Activated CD4-positive, alpha-beta T cell treated with anti-CD3 and anti-CD28 coated beads, Interleukin-2, amount 10 ng/mL, durations not matched to agents 7 days and 5 days (primary cell): ENCODE measurements at regions not wholly inside any gene's neighbourhood (a gene's known extent, or its start where the extent isn't known, plus 50 kb on each side); places are given as distances from the start of the nearest gene placed in this dataset.
"Not testable (repeated sequence)": the region's sequence is repeated elsewhere in the genome, so short reads cannot be mapped to it uniquely, and the experiment has no call there.

ENCODE experiments used
- CTCF ChIA-PET: fragments of 350-600 bp; sonication (Branson Sonifier 250); formaldehyde crosslinking; loops from one replicate; lab custom pipeline; 2021; ENCODE audit warnings: antibody characterized with exemption; lab: Charles Lee
- POLR2A ChIA-PET: fragments of 350-600 bp; sonication (Branson Sonifier 250); formaldehyde crosslinking; loops from one replicate; lab custom pipeline; 2021; ENCODE audit warnings: antibody characterized with exemption; lab: Charles Lee
- DNase-seq: peaks from one replicate; pipeline ENCODE4 v3.0.0-alpha.2; 2020
- H3K27ac Mint-ChIP-seq: one replicate; pipeline ENCODE4 v1.8.0; 2021; ENCODE audit warnings: mild to moderate bottlenecking, moderate library complexity, mixed read lengths
- H3K27me3 Mint-ChIP-seq: one replicate; pipeline ENCODE4 v1.8.0; 2021; ENCODE audit warnings: mixed read lengths
- H3K36me3 Mint-ChIP-seq: one replicate; pipeline ENCODE4 v1.8.0; 2021; ENCODE audit warnings: low read depth, mixed read lengths
- H3K4me1 Mint-ChIP-seq: one replicate; pipeline ENCODE4 v1.8.0; 2021; ENCODE audit warnings: mixed read lengths
- H3K4me3 Mint-ChIP-seq: one replicate; pipeline ENCODE4 v1.8.0; 2021; ENCODE audit warnings: mild to moderate bottlenecking, moderate library complexity, mixed read lengths
- H3K9me3 Mint-ChIP-seq: one replicate; pipeline ENCODE4 v1.8.0; 2021; ENCODE audit warnings: mixed read lengths

DNA sequence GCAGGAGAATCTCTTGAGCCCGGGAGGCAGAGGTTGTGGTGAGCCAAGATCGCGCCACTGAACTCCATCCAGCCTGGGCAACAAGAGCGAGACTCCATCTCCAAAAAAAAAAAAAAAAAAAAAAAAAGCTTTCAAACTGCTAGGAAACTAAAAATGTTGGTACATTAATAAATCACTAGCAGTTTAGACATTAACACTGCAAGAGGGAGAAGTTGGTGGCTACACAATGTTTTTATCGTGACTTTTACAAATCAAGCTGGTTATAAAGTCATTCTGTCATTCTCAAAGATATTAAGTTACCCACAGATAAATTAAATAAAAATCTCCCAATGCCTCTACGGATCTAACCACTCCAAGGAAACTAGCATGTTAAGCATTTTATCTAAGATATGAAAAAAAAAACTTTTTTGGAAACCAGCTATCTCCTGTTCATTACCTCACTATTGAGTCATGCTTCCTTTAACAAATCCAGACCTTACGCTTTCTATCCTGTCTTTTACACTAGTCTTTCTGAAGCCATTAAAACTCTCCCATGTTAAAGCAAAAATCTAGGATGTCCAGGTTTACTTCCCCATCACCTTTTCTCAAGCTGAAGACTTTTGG lies 85.9 kb upstream of the SMURF2 start:
- no peaks in the 10 kb centered on the region for H3K4me1 Mint-ChIP-seq
- ChIA-PET POLR2A (no interaction called here), CTCF (interaction anchor here (0.6 kb wide), 3 partner anchors 428 to 884 kb away, joined by 3 to 6 read pairs (median 4); no protein-coding TSS in a partner anchor)
- no peaks in the 10 kb centered on the region for H3K9me3 Mint-ChIP-seq
- H3K27me3 Mint-ChIP-seq = no peaks in the 10 kb centered on the region
- H3K4me3 Mint-ChIP-seq = no peak overlapping the region
- DNase-seq = no peak
- H3K36me3 Mint-ChIP-seq = peaks cover 22% of the 10 kb centered on the region
- no peak overlapping the region for H3K27ac Mint-ChIP-seq

DNA sequence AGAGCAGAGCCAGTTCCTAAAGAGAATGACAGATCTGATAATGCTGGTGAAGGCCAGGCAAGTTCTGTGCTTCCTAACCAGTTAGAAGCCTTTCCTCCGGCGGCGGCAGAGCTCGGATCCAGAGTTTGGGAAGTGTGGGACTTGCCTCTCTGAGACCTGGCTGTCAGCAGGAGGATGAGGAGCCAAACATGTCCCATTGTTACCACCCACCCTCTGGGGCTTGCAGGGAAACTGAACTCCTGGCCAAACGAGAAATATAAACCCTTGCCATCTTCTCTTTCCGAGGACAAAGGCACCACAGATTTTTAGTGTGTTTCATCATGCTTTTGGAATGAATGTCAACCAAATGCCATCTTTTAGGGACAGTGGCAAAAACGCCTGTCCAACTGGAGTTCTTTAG lies 80.2 kb upstream of the SMURF2 start:
- Mint-ChIP-seq H3K36me3 (no peaks in the 10 kb centered on the region), H3K9me3 (no peaks in the 10 kb centered on the region), H3K27me3 (no peaks in the 10 kb centered on the region), H3K27ac (no peak overlapping the region), H3K4me3 (no peak overlapping the region), H3K4me1 (no peaks in the 10 kb centered on the region)
- ChIA-PET POLR2A (no interaction called here), CTCF (interaction anchor here (0.7 kb wide), 1 partner anchor 16 kb away, joined by 3 read pairs; no protein-coding TSS in a partner anchor)
- DNase-seq = no peak

DNA sequence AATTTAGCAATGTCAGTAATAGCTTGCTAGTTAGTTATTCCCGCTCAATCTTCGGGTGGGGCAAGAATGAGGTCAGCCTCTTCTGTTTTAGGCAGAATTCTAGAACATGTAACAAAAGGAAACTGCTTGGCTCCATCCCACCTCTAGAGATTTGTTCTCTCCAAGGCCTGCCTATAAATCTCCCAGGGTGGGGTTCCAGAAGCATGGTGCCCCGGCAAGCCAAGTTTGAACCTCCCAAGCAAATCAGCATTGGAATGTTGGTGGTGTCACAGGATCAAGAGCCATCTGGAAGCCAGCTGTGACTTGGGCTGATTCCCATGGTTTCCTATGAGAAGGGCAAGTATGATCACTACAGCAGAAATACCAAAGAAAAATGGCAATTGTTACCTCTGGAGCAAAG lies 79.8 kb upstream of the SMURF2 start:
- H3K36me3 Mint-ChIP-seq, H3K27ac Mint-ChIP-seq, POLR2A ChIA-PET, H3K4me3 Mint-ChIP-seq, DNase-seq, H3K27me3 Mint-ChIP-seq, H3K4me1 Mint-ChIP-seq, H3K9me3 Mint-ChIP-seq: not testable (repeated sequence)
- CTCF ChIA-PET = interaction anchor here (0.5 to 0.7 kb wide), 2 partner anchors 15 to 92 kb away, joined by 3 read pairs; no protein-coding TSS in a partner anchor

DNA sequence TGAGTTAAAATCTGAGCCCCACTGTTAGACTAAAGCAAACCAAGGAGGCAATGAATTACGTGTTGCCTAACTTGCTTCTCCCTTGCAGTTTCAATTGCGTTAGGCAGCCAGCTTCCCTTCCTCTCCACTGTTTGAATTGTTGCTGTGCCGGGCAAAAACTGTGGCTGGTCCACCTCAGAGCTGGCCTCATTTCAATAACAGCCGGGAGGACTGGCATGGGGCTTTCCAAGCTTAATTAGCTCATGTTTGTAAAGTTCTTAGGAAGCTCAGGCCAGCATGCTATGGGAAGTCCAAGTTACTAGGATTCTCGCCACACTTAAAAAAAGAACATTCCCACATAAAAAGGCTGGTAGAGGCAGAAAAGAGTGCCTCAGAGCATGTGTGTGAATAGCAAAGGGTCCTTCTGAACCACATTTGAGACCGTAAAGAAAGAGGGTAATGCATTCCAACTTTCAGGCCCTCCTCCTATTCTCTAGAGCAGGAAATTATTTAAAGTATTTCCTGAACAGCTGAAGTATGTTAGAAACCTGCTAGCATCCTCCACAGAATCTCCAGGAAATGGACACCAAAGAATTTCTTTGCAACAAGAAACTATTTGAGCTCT lies 79.0 kb upstream of the SMURF2 start:
- Mint-ChIP-seq H3K9me3 (no peaks in the 10 kb centered on the region), H3K27ac (no peak overlapping the region), H3K36me3 (no peaks in the 10 kb centered on the region), H3K4me1 (peaks cover 10% of the 10 kb centered on the region), H3K4me3 (no peak overlapping the region), H3K27me3 (no peaks in the 10 kb centered on the region)
- no peak for DNase-seq
- ChIA-PET CTCF (no interaction called here), POLR2A (no interaction called here)

DNA sequence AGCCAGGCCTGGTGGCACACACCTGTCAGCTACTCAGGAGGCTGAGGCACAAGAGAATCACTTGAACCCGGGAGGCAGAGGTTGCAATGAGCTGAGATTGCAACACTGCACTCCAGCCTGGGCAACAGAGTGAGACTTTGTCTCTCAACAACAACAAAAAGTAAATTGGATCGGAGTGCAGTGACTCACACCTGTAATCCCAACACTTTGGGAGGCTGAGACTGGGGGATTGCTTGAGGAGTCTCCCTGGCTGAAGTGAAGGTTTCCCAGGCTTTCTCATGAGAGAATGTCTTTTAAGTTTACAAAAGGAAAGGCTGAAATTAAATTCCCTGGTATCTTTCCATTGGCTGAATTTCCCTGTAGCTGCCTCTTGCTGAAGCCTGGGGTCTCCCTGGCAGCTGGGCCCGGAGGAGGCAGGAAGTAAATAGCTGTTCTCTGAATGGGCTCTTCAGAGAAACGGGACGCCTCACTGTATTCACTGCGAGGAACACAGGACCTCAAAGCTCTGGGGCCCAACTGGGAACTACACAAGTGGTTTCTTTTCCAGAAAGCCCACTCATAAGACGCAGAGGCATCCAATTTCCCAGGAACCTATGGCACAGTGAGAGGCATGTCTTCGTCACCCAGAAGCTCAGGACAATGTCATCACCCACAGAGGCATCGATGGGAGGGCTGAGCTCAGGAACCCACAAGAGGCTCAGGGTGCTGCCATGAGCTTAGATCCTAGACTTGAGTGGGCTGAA lies 77.4 kb upstream of the SMURF2 start:
- peaks cover 19% of the 10 kb centered on the region for H3K4me1 Mint-ChIP-seq
- H3K9me3 Mint-ChIP-seq = no peaks in the 10 kb centered on the region
- ChIA-PET POLR2A (no interaction called here), CTCF (interaction anchor here (0.9 to 1.2 kb wide), 5 partner anchors 8 to 320 kb away, joined by 3 to 4 read pairs (median 3); no protein-coding TSS in a partner anchor)
- no peaks in the 10 kb centered on the region for H3K27me3 Mint-ChIP-seq
- H3K4me3 Mint-ChIP-seq = no peak overlapping the region
- H3K36me3 Mint-ChIP-seq = no peaks in the 10 kb centered on the region
- peak overlapping the region; percentile 19 for H3K27ac Mint-ChIP-seq
- no peak for DNase-seq

DNA sequence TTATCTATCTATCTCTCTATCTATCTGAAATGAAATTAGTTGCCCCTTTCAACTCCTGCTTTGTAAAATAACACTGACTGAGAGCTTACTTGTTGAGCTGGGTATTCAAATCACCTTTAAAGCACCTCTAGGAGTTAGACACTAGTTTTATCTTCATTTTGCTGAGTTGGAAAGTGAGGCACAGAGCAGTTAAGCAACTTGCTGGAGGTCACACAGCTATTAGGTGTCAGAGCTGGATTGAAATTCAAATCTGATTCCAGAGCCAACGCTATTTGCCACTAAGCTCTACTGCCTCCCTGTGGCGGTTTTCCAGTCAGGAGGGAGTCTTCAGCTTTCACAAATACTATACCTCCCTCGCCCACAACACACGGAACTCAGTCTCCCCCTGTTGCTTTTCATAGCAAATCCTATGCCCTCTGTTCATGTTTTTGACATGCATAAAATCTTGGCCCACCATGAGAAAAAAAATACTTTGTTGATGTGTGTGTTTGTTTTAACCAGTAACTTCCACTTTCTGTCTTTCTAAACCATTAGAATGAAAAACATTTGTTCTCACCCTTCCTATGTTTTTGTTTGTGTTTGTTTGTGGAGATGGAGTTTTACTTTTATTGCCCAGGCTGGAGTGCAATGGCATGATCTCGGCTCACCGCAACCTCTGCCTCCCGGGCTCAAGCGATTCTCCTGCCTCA lies 74.8 kb upstream of the SMURF2 start:
- H3K27me3 Mint-ChIP-seq = no peaks in the 10 kb centered on the region
- ChIA-PET POLR2A (no interaction called here), CTCF (interaction anchor here (0.6 to 1.7 kb wide), 6 partner anchors 12 to 323 kb away, joined by 3 to 4 read pairs (median 3); partner anchors contain the start of gene POLG2)
- H3K4me3 Mint-ChIP-seq = no peak overlapping the region
- H3K27ac Mint-ChIP-seq = no peak overlapping the region
- no peaks in the 10 kb centered on the region for H3K9me3 Mint-ChIP-seq
- DNase-seq = peak; percentile 71
- no peaks in the 10 kb centered on the region for H3K36me3 Mint-ChIP-seq
- H3K4me1 Mint-ChIP-seq = peaks cover 19% of the 10 kb centered on the region

DNA sequence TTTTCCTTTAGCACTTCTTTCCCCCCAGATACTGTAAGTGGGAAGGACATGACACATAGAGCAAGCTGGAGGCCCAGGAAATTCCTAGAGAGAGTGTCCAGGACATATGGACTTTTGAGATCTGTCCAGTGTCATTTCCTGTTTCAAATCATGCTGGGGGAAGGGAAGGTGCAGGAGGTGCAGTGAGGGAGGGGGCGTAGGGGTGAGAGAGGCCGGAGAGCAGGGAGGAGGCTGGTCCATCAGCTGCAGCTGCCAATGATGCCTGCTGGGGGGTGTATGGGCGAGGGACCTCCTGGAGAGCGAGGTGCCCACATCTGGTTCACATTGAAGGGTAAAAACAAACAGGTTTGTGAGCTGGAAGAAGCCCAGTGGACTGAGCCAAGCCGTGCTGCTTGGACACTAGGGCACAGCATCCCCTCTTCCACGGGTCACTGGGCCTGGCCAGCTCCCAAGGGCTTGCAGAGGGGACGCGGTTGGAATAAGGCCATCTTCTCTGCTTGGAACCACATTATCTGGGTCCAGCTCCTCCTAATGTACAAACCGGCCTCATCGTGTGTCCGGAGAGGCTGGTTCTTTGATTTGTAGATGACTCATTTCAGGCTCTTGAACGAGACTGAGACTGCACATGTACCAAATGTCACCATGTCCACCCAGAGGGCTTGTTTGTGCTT lies 70.4 kb upstream of the SMURF2 start:
- Mint-ChIP-seq H3K36me3 (no peaks in the 10 kb centered on the region), H3K27me3 (no peaks in the 10 kb centered on the region), H3K4me1 (peaks cover 19% of the 10 kb centered on the region), H3K4me3 (no peak overlapping the region), H3K27ac (no peak overlapping the region), H3K9me3 (no peaks in the 10 kb centered on the region)
- POLR2A ChIA-PET = no interaction called here
- CTCF ChIA-PET = interaction anchor here (1.1 kb wide), 1 partner anchor 19 kb away, joined by 3 read pairs; no protein-coding TSS in a partner anchor
- no peak for DNase-seq

DNA sequence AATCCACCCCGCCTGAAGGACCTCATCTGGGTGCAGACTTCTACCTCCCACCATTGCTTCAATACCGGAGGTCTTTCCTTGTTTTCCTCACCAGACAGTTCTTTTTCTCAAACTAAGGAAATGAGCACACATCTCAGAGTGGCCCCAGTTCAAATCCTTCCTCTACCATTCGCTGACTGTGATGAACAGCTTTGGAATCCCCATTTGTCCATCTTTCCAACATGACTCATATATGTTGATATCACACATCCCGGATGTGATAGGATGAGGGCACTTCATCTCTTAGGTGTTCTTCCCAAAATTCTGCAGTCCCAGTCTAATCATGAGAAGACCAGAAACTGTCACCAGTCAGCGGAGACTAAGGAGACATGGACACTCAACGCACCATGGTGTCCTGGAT lies 67.9 kb upstream of the SMURF2 start:
- H3K27ac Mint-ChIP-seq, CTCF ChIA-PET, H3K4me1 Mint-ChIP-seq, H3K36me3 Mint-ChIP-seq, H3K4me3 Mint-ChIP-seq, H3K9me3 Mint-ChIP-seq, POLR2A ChIA-PET, DNase-seq, H3K27me3 Mint-ChIP-seq: not testable (repeated sequence)

DNA sequence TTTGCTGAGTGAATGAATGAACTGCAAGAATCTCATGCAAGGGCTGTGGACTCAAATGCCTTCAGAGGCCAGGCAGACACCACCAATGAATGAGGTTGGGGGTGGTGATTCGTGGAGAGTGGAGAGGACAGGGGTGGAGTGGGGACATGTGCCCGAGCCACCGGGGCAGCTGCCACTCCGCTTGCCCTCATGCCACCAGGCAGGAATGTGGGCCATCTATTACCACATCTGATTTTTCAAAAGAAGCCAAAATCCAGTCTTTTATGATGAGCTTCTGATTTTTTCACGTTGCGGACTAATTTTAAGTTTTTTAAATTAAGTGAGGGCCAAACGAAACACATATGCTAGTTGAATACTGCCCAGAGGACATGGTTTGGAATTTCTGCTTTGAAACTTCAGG lies 67.1 kb upstream of the SMURF2 start:
- Mint-ChIP-seq H3K27ac (no peak overlapping the region), H3K4me1 (peaks cover 1% of the 10 kb centered on the region), H3K4me3 (no peak overlapping the region), H3K9me3 (no peaks in the 10 kb centered on the region), H3K36me3 (no peaks in the 10 kb centered on the region), H3K27me3 (no peaks in the 10 kb centered on the region)
- no peak for DNase-seq
- ChIA-PET CTCF (interaction anchor here (1.5 kb wide), 1 partner anchor 20 kb away, joined by 4 read pairs; no protein-coding TSS in a partner anchor), POLR2A (no interaction called here)

DNA sequence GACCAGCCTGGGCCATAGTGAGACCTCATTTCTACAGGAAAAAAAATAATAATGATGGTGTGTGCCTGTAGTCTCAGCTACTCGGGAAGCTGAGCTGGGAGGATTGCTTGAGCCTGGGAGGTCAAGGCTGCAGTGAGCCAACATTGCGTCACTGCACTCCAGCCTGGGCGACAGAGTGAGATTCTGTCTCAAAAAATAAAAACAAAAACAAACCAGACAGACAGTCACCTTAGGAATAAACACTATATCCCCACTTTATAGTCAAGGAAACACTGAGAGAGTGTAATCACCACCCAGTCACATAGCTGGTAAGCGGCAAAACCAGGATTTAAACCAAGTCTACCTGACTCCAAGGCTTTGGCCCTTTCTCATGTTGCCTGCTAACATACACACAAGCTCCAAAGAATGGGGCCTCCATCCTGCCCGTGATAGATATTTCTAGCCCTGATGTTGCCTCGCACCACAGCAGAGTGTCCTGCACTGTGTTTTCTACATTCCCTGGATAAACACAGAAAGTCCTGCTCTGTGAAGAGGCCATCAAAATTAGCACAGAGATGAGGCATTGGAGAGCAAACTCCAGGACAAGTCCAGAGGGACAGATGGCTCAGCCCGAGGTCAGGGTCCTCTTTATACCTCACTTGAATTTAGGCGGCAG lies 66.1 kb upstream of the SMURF2 start:
- DNase-seq = no peak
- H3K36me3 Mint-ChIP-seq = no peaks in the 10 kb centered on the region
- ChIA-PET POLR2A (no interaction called here), CTCF (interaction anchor here (1.5 kb wide), 1 partner anchor 19 kb away, joined by 4 read pairs; no protein-coding TSS in a partner anchor)
- peaks cover 1% of the 10 kb centered on the region for H3K4me1 Mint-ChIP-seq
- no peaks in the 10 kb centered on the region for H3K27me3 Mint-ChIP-seq
- no peaks in the 10 kb centered on the region for H3K9me3 Mint-ChIP-seq
- H3K4me3 Mint-ChIP-seq = no peak overlapping the region
- peak overlapping the region; percentile 6 for H3K27ac Mint-ChIP-seq

DNA sequence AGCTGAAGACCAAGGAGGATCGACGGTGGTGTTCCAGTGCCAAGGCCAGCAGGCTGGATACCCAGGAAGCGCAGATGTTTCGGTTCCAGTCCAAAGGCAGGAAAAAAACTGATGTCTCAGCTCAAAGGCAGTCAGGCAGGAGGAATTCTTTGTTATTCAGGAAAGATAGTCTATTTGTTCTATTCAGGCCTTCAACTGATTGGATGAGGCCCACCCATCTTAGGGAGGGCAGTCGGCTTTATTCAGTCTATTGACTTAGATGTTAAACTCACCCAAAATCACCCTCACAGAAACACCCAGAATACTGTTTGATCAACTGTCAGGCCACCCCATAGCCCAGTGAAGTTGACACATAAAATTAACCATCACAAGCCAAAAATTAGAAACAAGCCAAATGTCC lies 63.9 kb upstream of the SMURF2 start:
- CTCF ChIA-PET = interaction anchor here (0.6 kb wide), 1 partner anchor 48 kb away, joined by 3 read pairs; no protein-coding TSS in a partner anchor
- H3K27me3 Mint-ChIP-seq, DNase-seq, H3K4me1 Mint-ChIP-seq, H3K4me3 Mint-ChIP-seq, H3K27ac Mint-ChIP-seq, H3K36me3 Mint-ChIP-seq, H3K9me3 Mint-ChIP-seq, POLR2A ChIA-PET: not testable (repeated sequence)

DNA sequence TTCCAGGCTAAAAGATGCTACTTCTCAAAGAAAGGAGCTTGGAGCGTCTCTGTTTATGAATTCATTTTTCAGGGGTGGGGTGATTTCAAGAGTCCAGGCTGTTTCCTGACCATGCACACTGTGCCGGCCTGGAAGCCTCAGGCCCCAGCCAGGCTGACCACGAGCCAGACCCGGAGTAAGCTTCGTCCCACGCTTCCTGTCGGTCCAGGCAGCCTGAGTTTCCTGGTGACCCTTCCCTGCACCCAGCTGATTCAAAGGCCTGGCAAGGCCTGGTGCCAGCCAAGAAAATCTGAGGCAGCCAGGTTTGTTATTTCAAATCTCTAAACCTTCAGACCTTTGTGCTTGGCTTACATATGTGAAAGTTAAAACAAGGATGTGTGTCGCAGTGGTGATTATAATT lies 62.1 kb upstream of the SMURF2 start:
- H3K27ac Mint-ChIP-seq, H3K4me3 Mint-ChIP-seq, POLR2A ChIA-PET, DNase-seq, H3K36me3 Mint-ChIP-seq, H3K9me3 Mint-ChIP-seq, H3K4me1 Mint-ChIP-seq, H3K27me3 Mint-ChIP-seq: not testable (repeated sequence)
- CTCF ChIA-PET = interaction anchor here (0.6 kb wide), 1 partner anchor 43 kb away, joined by 3 read pairs; no protein-coding TSS in a partner anchor
